CD4-positive, alpha-beta memory T cell (primary cell): ENCODE measurements at regions not wholly inside any gene's neighbourhood (a gene's known extent, or its start where the extent isn't known, plus 50 kb on each side); places are given as distances from the start of the nearest gene placed in this dataset.

ENCODE experiments used
- CTCF ChIA-PET: fragments of 350-600 bp; sonication (Branson Sonifier 250); formaldehyde crosslinking; loops from one replicate; lab custom pipeline; 2021; ENCODE audit warnings: inconsistent platforms; ENCODE audit not compliant: partially characterized antibody; lab: Charles Lee
- POLR2A ChIA-PET: fragments of 350-600 bp; sonication (Branson Sonifier 250); formaldehyde crosslinking; loops from one replicate; lab custom pipeline; 2021; ENCODE audit not compliant: partially characterized antibody; lab: Charles Lee
- DNase-seq, 5 donors: peaks; one replicate each; pipeline versions ENCODE4 v3.0.0 to v3.0.0-alpha.2; 2020 to 2022; ENCODE audit warnings: mixed read lengths in 1 of 5
- H3K27ac ChIP-seq: one replicate; pipeline ENCODE4 v1.7.0; 2013; ENCODE audit warnings: low read depth, low read length
- H3K27me3 ChIP-seq: 2 replicates; pipeline ENCODE4 v1.7.0; 2013; ENCODE audit warnings: mild to moderate bottlenecking, low read length, moderate library complexity; ENCODE audit not compliant: insufficient read depth
- H3K36me3 ChIP-seq: 2 replicates; pipeline ENCODE4 v1.7.0; 2013; ENCODE audit warnings: mild to moderate bottlenecking, low read length, moderate library complexity; ENCODE audit not compliant: insufficient read depth
- H3K4me1 ChIP-seq: 2 replicates; pipeline ENCODE4 v1.7.0; 2013; ENCODE audit warnings: mild to moderate bottlenecking, low read length, moderate library complexity; ENCODE audit not compliant: insufficient read depth
- H3K4me3 ChIP-seq, 2 donors: one replicate each; pipeline ENCODE4 v1.7.0; 2013; ENCODE audit warnings: low read length in 2 of 2, mild to moderate bottlenecking in 1 of 2
- H3K9me3 ChIP-seq, 2 donors: one replicate each; pipeline ENCODE4 v1.7.0; 2013; ENCODE audit warnings: low read length in 2 of 2, control low read depth in 1 of 2; ENCODE audit not compliant: control insufficient read depth in 1 of 2
- H3K27ac Mint-ChIP-seq, 7 donors: one replicate each; pipeline ENCODE4 v1.8.0; 2020 to 2021; ENCODE audit warnings: mixed read lengths in 7 of 7, mild to moderate bottlenecking in 6 of 7, inconsistent platforms in 3 of 7, moderate library complexity in 3 of 7
- H3K27me3 Mint-ChIP-seq, 2 donors: one replicate each; pipeline ENCODE4 v1.8.0; 2020 to 2021; ENCODE audit warnings: mixed read lengths in 2 of 2
- H3K36me3 Mint-ChIP-seq, 2 donors: one replicate each; pipeline ENCODE4 v1.8.0; 2020 to 2021; ENCODE audit warnings: mixed read lengths in 2 of 2, inconsistent platforms in 1 of 2, mild to moderate bottlenecking in 1 of 2
- H3K4me1 Mint-ChIP-seq, 4 donors: one replicate each; pipeline ENCODE4 v1.8.0; 2020 to 2021; ENCODE audit warnings: mixed read lengths in 4 of 4, mild to moderate bottlenecking in 1 of 4
- H3K4me3 Mint-ChIP-seq, 8 donors: one replicate each; pipeline ENCODE4 v1.8.0; 2020 to 2021; ENCODE audit warnings: mixed read lengths in 8 of 8, mild to moderate bottlenecking in 7 of 8, moderate library complexity in 6 of 8, inconsistent platforms in 3 of 8
- H3K9me3 Mint-ChIP-seq, 8 donors: one replicate each; pipeline ENCODE4 v1.8.0; 2020 to 2021; ENCODE audit warnings: mixed read lengths in 8 of 8, mild to moderate bottlenecking in 5 of 8, inconsistent platforms in 3 of 8, moderate library complexity in 1 of 8
- intact Hi-C: fragments of 100-400 bp; cut with micrococcal nuclease; formaldehyde crosslinking; loops from one replicate; pipeline ENCODE4 v1.15.1; 2023

- H3K27me3 Mint-ChIP-seq, result peaks cover 0 to 3% of the 10 kb centered on the region in 2 donors
- peaks cover 0 to 4% (median 0%) of the 10 kb centered on the region in 8 donors for H3K9me3 Mint-ChIP-seq
- H3K4me3 Mint-ChIP-seq, result no peak overlapping the region
- no peaks in the 10 kb centered on the region for H3K9me3 ChIP-seq
- no peak overlapping the region for H3K27ac Mint-ChIP-seq
- no peak overlapping the region for H3K4me3 ChIP-seq
- intact Hi-C loops, result no loop called here
- DNase-seq, result no peak
- no peaks in the 10 kb centered on the region for H3K27me3 ChIP-seq
- H3K36me3 ChIP-seq, result no peaks in the 10 kb centered on the region
- H3K4me1 ChIP-seq, result no peaks in the 10 kb centered on the region
- ChIA-PET CTCF (no interaction called here), POLR2A (no interaction called here)
- no peaks in the 10 kb centered on the region for H3K36me3 Mint-ChIP-seq
- H3K4me1 Mint-ChIP-seq, result no peaks in the 10 kb centered on the region
- H3K27ac ChIP-seq, result no peak overlapping the region
These were observed 192.4 kb upstream of the VEPH1 start for GRCh38 chr3:157695586-157695985.

GRCh38 chr3:157695103-157695502 lies 191.9 kb upstream of the VEPH1 start:
- peaks cover 0 to 4% (median 2%) of the 10 kb centered on the region in 8 donors for H3K9me3 Mint-ChIP-seq
- CTCF ChIA-PET, result no interaction called here

GRCh38 chr3:157693762-157694161 lies 190.5 kb upstream of the VEPH1 start:
- no peak overlapping the region for H3K27ac ChIP-seq
- peaks cover 0 to 8% (median 4%) of the 10 kb centered on the region in 8 donors for H3K9me3 Mint-ChIP-seq
- CTCF ChIA-PET, result no interaction called here

More at GRCh38 chr3:157695103-157695502, 191.9 kb upstream of the VEPH1 start:
- Mint-ChIP-seq H3K27ac (no peak overlapping the region), H3K4me1 (no peaks in the 10 kb centered on the region), H3K4me3 (no peak overlapping the region), H3K27me3 (peaks cover 0 to 3% of the 10 kb centered on the region in 2 donors), H3K36me3 (no peaks in the 10 kb centered on the region)
- Histone ChIP-seq H3K27ac (no peak overlapping the region), H3K27me3 (no peaks in the 10 kb centered on the region), H3K4me1 (no peaks in the 10 kb centered on the region), H3K9me3 (no peaks in the 10 kb centered on the region), H3K4me3 (no peak overlapping the region), H3K36me3 (no peaks in the 10 kb centered on the region)
- POLR2A ChIA-PET, result no interaction called here
- no peak for DNase-seq
- intact Hi-C loops, result no loop called here

GRCh38 chr3:157692468-157692867 lies 189.3 kb upstream of the VEPH1 start:
- H3K27me3 Mint-ChIP-seq, result no peaks in the 10 kb centered on the region
- Histone ChIP-seq H3K36me3 (no peaks in the 10 kb centered on the region), H3K27me3 (no peaks in the 10 kb centered on the region), H3K27ac (no peak overlapping the region), H3K4me1 (no peaks in the 10 kb centered on the region), H3K9me3 (no peaks in the 10 kb centered on the region), H3K4me3 (no peak overlapping the region)
- no peak overlapping the region for H3K27ac Mint-ChIP-seq
- DNase-seq, result no peak
- ChIA-PET CTCF (no interaction called here), POLR2A (no interaction called here)
- H3K9me3 Mint-ChIP-seq, result peaks cover 0 to 11% (median 4%) of the 10 kb centered on the region in 8 donors
- H3K4me3 Mint-ChIP-seq, result no peak overlapping the region
- intact Hi-C loops, result no loop called here
- H3K36me3 Mint-ChIP-seq, result no peaks in the 10 kb centered on the region
- no peaks in the 10 kb centered on the region for H3K4me1 Mint-ChIP-seq

More at GRCh38 chr3:157693762-157694161, 190.5 kb upstream of the VEPH1 start:
- no peak overlapping the region for H3K4me3 ChIP-seq
- H3K4me1 ChIP-seq, result no peaks in the 10 kb centered on the region
- no peaks in the 10 kb centered on the region for H3K9me3 ChIP-seq
- no peak overlapping the region for H3K27ac Mint-ChIP-seq
- H3K4me3 Mint-ChIP-seq, result no peak overlapping the region
- POLR2A ChIA-PET, result no interaction called here
- no peaks in the 10 kb centered on the region for H3K4me1 Mint-ChIP-seq
- H3K27me3 Mint-ChIP-seq, result peaks cover 0 to 1% of the 10 kb centered on the region in 2 donors
- no peaks in the 10 kb centered on the region for H3K27me3 ChIP-seq
- no peaks in the 10 kb centered on the region for H3K36me3 ChIP-seq
- DNase-seq, result no peak
- H3K36me3 Mint-ChIP-seq, result no peaks in the 10 kb centered on the region
- intact Hi-C loops, result no loop called here

- H3K27me3 Mint-ChIP-seq, result no peaks in the 10 kb centered on the region
- DNase-seq, result no peak
- Histone ChIP-seq H3K4me1 (no peaks in the 10 kb centered on the region), H3K36me3 (no peaks in the 10 kb centered on the region), H3K4me3 (no peak overlapping the region), H3K27me3 (no peaks in the 10 kb centered on the region), H3K9me3 (no peaks in the 10 kb centered on the region), H3K27ac (no peak overlapping the region)
- H3K36me3 Mint-ChIP-seq, result no peaks in the 10 kb centered on the region
- no peak overlapping the region for H3K4me3 Mint-ChIP-seq
- CTCF ChIA-PET, result interaction anchor here (0.9 kb wide), 1 partner anchor 9 kb away, joined by 3 read pairs; no protein-coding TSS in a partner anchor
- H3K9me3 Mint-ChIP-seq, result peaks cover 0 to 8% (median 2%) of the 10 kb centered on the region in 8 donors
- H3K27ac Mint-ChIP-seq, result no peak overlapping the region
- intact Hi-C loops, result no loop called here
- POLR2A ChIA-PET, result no interaction called here
- H3K4me1 Mint-ChIP-seq, result no peaks in the 10 kb centered on the region
These were observed 180.5 kb upstream of the VEPH1 start for GRCh38 chr3:157683668-157684067.

- no peak for DNase-seq
- H3K27me3 ChIP-seq, result no peaks in the 10 kb centered on the region
- H3K36me3 ChIP-seq, result no peaks in the 10 kb centered on the region
- ChIA-PET CTCF (no interaction called here), POLR2A (no interaction called here)
- no peak overlapping the region for H3K4me3 ChIP-seq
- H3K4me1 ChIP-seq, result no peaks in the 10 kb centered on the region
- Mint-ChIP-seq H3K36me3 (no peaks in the 10 kb centered on the region), H3K4me3 (no peak overlapping the region), H3K4me1 (no peaks in the 10 kb centered on the region), H3K9me3 (no peaks in the 10 kb centered on the region), H3K27me3 (peaks cover 0 to 3% of the 10 kb centered on the region in 2 donors), H3K27ac (no peak overlapping the region)
- intact Hi-C loops, result no loop called here
- H3K9me3 ChIP-seq, result no peaks in the 10 kb centered on the region
- H3K27ac ChIP-seq, result no peak overlapping the region
These were observed 168.8 kb upstream of the VEPH1 start for GRCh38 chr3:157672061-157672460.

GRCh38 chr3:157671656-157672055 lies 168.4 kb upstream of the VEPH1 start:
- CTCF ChIA-PET, result no interaction called here
- H3K9me3 ChIP-seq, result no peaks in the 10 kb centered on the region
- H3K36me3 ChIP-seq, result no peaks in the 10 kb centered on the region
- no peak overlapping the region for H3K27ac ChIP-seq
- Mint-ChIP-seq H3K36me3 (no peaks in the 10 kb centered on the region), H3K27me3 (peaks cover 0 to 3% of the 10 kb centered on the region in 2 donors), H3K27ac (no peak overlapping the region), H3K4me3 (no peak overlapping the region), H3K4me1 (no peaks in the 10 kb centered on the region), H3K9me3 (no peaks in the 10 kb centered on the region)
- no peak for DNase-seq
- POLR2A ChIA-PET, result no interaction called here
- no peak overlapping the region for H3K4me3 ChIP-seq
- H3K27me3 ChIP-seq, result no peaks in the 10 kb centered on the region
- no peaks in the 10 kb centered on the region for H3K4me1 ChIP-seq
- intact Hi-C loops, result no loop called here

- POLR2A ChIA-PET, result no interaction called here
- Histone ChIP-seq H3K36me3 (no peaks in the 10 kb centered on the region), H3K27me3 (no peaks in the 10 kb centered on the region), H3K9me3 (no peaks in the 10 kb centered on the region), H3K27ac (no peak overlapping the region), H3K4me1 (no peaks in the 10 kb centered on the region), H3K4me3 (no peak overlapping the region)
- DNase-seq, result no peak
- Mint-ChIP-seq H3K36me3 (no peaks in the 10 kb centered on the region), H3K27me3 (peaks cover 0 to 4% of the 10 kb centered on the region in 2 donors), H3K4me3 (no peak overlapping the region), H3K4me1 (no peaks in the 10 kb centered on the region), H3K27ac (no peak overlapping the region), H3K9me3 (no peaks in the 10 kb centered on the region)
- CTCF ChIA-PET, result no interaction called here
- intact Hi-C loops, result no loop called here
These were observed 166.2 kb upstream of the VEPH1 start for GRCh38 chr3:157669416-157669815.
